GM13977 (cell line): ENCODE measurements at regions not wholly inside any gene's neighbourhood (a gene's known extent, or its start where the extent isn't known, plus 50 kb on each side); places are given as distances from the start of the nearest gene placed in this dataset.

Source experiments
- DNase-seq: peaks from one replicate; pipeline ENCODE4 v3.0.0; 2012; ENCODE audit warnings: low spot score
- in situ Hi-C: fragments of 300-500 bp; cut with MboI; formaldehyde crosslinking; loops from one replicate; pipeline ENCODE4 v1.12.0; 2022; ENCODE audit warnings: low sequenced_read_pairs, low pct_unique_long_range_greater_than_20kb, mixed read lengths, inconsistent platforms; ENCODE audit not compliant: unreplicated experiment
- TF ChIP-seq, protein P1 (sequence below): IDR thresholded peaks from 2 replicates; pipeline ENCODE4 v1.5.1; 2012; ENCODE audit warnings: mild to moderate bottlenecking, control low read depth; ENCODE audit not compliant: insufficient read depth; ENCODE audit errors: extremely low read depth, missing control alignments

- TF ChIP-seq, protein P1, sequence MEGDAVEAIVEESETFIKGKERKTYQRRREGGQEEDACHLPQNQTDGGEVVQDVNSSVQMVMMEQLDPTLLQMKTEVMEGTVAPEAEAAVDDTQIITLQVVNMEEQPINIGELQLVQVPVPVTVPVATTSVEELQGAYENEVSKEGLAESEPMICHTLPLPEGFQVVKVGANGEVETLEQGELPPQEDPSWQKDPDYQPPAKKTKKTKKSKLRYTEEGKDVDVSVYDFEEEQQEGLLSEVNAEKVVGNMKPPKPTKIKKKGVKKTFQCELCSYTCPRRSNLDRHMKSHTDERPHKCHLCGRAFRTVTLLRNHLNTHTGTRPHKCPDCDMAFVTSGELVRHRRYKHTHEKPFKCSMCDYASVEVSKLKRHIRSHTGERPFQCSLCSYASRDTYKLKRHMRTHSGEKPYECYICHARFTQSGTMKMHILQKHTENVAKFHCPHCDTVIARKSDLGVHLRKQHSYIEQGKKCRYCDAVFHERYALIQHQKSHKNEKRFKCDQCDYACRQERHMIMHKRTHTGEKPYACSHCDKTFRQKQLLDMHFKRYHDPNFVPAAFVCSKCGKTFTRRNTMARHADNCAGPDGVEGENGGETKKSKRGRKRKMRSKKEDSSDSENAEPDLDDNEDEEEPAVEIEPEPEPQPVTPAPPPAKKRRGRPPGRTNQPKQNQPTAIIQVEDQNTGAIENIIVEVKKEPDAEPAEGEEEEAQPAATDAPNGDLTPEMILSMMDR: no peak
- DNase-seq: no peak
- in situ Hi-C loops: no loop called here
Measured at GRCh38 chr1:91584878-91585277, 84.2 kb downstream of the CDC7 start.

- TF ChIP-seq, protein P1: no peak
- no peak for DNase-seq
- in situ Hi-C loops: no loop called here
Measured at GRCh38 chr1:91585502-91585901, 84.9 kb downstream of the CDC7 start.

GRCh38 chr1:91585982-91586381 is 85.3 kb downstream of the CDC7 start:
- DNase-seq: no peak
- in situ Hi-C loops: no loop called here
- TF ChIP-seq, protein P1: no peak

DNA sequence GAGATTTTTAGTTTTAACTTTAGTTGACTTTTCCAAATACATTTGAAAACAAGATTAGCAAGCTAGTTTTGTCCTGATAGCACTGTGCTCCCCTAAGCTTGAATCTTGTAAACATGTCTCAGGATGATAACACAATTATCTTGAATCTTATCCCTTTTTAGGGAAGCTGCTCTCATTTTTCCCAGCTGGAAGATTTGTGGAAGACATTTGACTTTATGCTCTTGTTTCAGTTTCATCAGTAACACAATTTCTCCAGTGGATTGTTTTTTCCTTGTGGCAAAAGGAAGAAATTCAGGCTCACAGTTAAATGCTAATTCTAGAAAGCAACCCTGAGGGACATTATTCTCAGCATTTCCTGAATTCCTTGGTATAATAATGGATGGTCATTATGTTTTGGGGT is 88.8 kb downstream of the CDC7 start:
- no peak for DNase-seq
- in situ Hi-C loops: no loop called here
- TF ChIP-seq, protein P1: no peak

GRCh38 chr1:91591175-91591974 is 90.7 kb downstream of the CDC7 start:
- in situ Hi-C loops: no loop called here
- TF ChIP-seq, protein P1: no peak
- no peak for DNase-seq

DNA sequence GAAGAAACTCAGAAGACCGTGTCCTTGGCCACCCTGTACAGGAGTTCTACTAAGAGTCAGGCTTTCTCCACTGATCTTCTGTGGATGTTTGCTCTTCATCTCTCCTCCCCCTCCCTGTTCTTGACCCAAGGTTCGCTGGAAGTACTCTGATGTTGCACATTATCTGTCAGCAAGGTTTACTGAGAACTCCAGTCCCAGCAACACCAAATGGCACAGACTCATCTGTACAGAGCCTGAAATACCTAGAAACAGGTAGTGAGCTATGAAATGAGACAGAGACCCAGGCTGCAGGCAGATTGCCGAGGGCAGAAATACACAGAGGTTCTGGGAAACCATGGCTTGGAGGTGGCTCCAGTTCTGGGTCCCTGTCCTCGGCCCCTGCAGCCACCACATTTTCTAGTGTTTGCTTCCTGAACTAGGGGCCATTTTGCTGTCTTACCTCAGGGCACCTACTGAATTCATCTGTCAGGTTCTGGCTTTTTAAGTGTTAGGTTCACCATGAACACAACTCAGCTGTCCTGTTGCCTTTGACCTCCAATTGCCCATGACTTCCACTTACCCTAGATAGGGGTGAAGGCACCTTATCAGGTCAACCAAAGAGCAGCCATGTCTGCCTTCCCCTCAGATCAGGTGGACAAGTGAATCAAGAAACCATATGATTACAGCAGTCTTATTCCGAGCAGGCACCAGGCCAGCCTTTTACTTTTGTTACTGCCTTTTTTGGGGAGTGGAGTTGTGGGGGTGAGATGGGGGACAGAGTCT is 92.2 kb downstream of the CDC7 start:
- DNase-seq: no peak
- TF ChIP-seq, protein P1: no peak
- in situ Hi-C loops: no loop called here
